GM12878 (cell line): ENCODE measurements at regions not wholly inside any gene's neighbourhood (a gene's known extent, or its start where the extent isn't known, plus 50 kb on each side); places are given as distances from the start of the nearest gene placed in this dataset.

Source experiments
- ASH2L ChIP-seq: fragments of 300-600, 200-600 bp; sonication (generic); IDR thresholded peaks from 2 replicates; pipeline ENCODE4 v1.6.1; 2017; ENCODE audit warnings: low read depth, mild to moderate bottlenecking, borderline replicate concordance
- BACH1 ChIP-seq: fragments of 450-650 bp; IDR thresholded peaks from 2 replicates; pipeline ENCODE4 v1.6.1; 2017; ENCODE audit warnings: mild to moderate bottlenecking, borderline replicate concordance
- CTCF ChIP-seq, 3 experiments: IDR thresholded peaks in 2 of 3; conservative IDR thresholded peaks in 1 of 3; 2 replicates each; pipeline ENCODE4 v1.5.1; 2011; ENCODE audit warnings: low read depth in 3 of 3, low read length in 3 of 3, mild to moderate bottlenecking in 3 of 3, control low read depth in 2 of 3, moderate library complexity in 2 of 3, inconsistent platforms in 1 of 3, mixed read lengths in 1 of 3; ENCODE audit not compliant: control insufficient read depth in 2 of 3, insufficient read depth in 1 of 3; ENCODE audit errors: extremely low read depth in 1 of 3
- EED ChIP-seq: sonication (generic); IDR thresholded peaks from 2 replicates; pipeline ENCODE4 v1.6.1; 2016; ENCODE audit warnings: antibody characterized with exemption, low read depth
- EGR1 ChIP-seq, 2 experiments: IDR thresholded peaks; 1 replicate in 1 of 2; 2 replicates in 1 of 2; pipeline ENCODE4 v1.6.1; 2011 to 2012; ENCODE audit warnings: low read depth in 2 of 2, low read length in 2 of 2, borderline replicate concordance in 1 of 2, mild to moderate bottlenecking in 1 of 2, moderate library complexity in 1 of 2
- ELK1 ChIP-seq: IDR thresholded peaks from 2 replicates; pipeline ENCODE4 v1.6.1; 2012; ENCODE audit warnings: low read depth, low read length, improper control_type of control experiment
- EZH2 ChIP-seq: IDR thresholded peaks from 2 replicates; pipeline ENCODE4 v1.6.1; 2012; ENCODE audit warnings: low read depth, mild to moderate bottlenecking, control low read depth, inconsistent platforms, low read length, borderline replicate concordance; ENCODE audit not compliant: control insufficient read depth
- NFYA ChIP-seq: IDR thresholded peaks from 2 replicates; pipeline ENCODE4 v1.6.1; 2011; ENCODE audit warnings: low read depth, mild to moderate bottlenecking, low read length, improper control_type of control experiment, borderline replicate concordance
- NRF1 ChIP-seq: conservative IDR thresholded peaks from 2 replicates; pipeline ENCODE4 v1.6.1; 2011; ENCODE audit warnings: mild to moderate bottlenecking, low read depth, low read length, improper control_type of control experiment
- PML ChIP-seq: IDR thresholded peaks from 2 replicates; pipeline ENCODE4 v1.6.1; 2012; ENCODE audit warnings: low read length, inconsistent platforms
- REST ChIP-seq: IDR thresholded peaks from 2 replicates; pipeline ENCODE4 v1.6.1; 2012; ENCODE audit warnings: mild to moderate bottlenecking, low read depth, low read length
- SREBF1 ChIP-seq: IDR thresholded peaks from 2 replicates; pipeline ENCODE4 v1.6.1; 2012; ENCODE audit warnings: mild to moderate bottlenecking, low read length
- TARDBP ChIP-seq: IDR thresholded peaks from 2 replicates; pipeline ENCODE4 v1.6.1; 2016; ENCODE audit warnings: borderline replicate concordance

GRCh38 chr4:188722911-188723310, 583.7 kb downstream of the TRIML1 start:
- TF ChIP-seq NRF1: no peak
- TF ChIP-seq PML: no peak
- no peak for TF ChIP-seq CTCF (IDR thresholded peaks at IDR 0.05 in 2 of 3, conservative IDR thresholded peaks at IDR 0.05 in 1 of 3; ENCODE audit: control insufficient read depth in 2 of 3, extremely low read depth in 1 of 3, insufficient read depth in 1 of 3, low read depth in 3 of 3, low read length in 3 of 3)
- TF ChIP-seq EED: no peak
- no peak for TF ChIP-seq REST
- no peak for TF ChIP-seq NFYA
- no peak for TF ChIP-seq ASH2L
- TF ChIP-seq SREBF1: no peak
- TF ChIP-seq EZH2: no peak
- no peak for TF ChIP-seq EGR1 (IDR thresholded peaks at IDR 0.05; ENCODE audit: borderline replicate concordance in 1 of 2, low read depth in 2 of 2, low read length in 2 of 2)
- TF ChIP-seq BACH1: no peak
- no peak for TF ChIP-seq ELK1
- TF ChIP-seq TARDBP: no peak
